ENCODE measurements at regions not wholly inside any gene's neighbourhood (a gene's known extent, or its start where the extent isn't known, plus 50 kb on each side); places are given as distances from the start of the nearest gene placed in this dataset.
"Not testable (repeated sequence)": the region's sequence is repeated elsewhere in the genome, so short reads cannot be mapped to it uniquely, and the experiment has no call there.

DNA sequence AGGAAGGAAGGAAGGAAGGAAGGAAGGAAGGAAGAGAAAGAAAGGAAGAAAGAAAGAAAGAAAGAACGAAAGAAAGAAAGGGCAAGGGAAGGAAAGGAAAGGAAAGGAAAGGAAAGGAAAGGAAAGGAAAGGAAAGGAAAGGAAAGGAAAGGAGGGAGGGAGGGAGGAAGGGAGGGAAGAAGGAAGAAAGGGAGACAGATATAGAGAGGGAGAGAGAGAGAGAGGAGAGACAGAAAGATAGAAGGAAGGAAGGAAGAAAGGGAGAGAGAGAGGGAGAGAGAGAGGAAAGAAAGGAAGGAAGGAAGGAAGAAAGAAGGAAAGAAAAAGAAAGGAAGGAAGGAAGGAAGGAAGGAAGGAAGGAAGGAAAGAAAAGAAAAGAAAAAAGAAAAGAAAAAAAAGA, 79.1 kb upstream of the NCKAP5 start:
- TF ChIP-seq, protein P1, sequence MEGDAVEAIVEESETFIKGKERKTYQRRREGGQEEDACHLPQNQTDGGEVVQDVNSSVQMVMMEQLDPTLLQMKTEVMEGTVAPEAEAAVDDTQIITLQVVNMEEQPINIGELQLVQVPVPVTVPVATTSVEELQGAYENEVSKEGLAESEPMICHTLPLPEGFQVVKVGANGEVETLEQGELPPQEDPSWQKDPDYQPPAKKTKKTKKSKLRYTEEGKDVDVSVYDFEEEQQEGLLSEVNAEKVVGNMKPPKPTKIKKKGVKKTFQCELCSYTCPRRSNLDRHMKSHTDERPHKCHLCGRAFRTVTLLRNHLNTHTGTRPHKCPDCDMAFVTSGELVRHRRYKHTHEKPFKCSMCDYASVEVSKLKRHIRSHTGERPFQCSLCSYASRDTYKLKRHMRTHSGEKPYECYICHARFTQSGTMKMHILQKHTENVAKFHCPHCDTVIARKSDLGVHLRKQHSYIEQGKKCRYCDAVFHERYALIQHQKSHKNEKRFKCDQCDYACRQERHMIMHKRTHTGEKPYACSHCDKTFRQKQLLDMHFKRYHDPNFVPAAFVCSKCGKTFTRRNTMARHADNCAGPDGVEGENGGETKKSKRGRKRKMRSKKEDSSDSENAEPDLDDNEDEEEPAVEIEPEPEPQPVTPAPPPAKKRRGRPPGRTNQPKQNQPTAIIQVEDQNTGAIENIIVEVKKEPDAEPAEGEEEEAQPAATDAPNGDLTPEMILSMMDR (IDR thresholded peaks at IDR 0.05), result not testable (repeated sequence)
- not testable (repeated sequence) for TF ChIP-seq POLR2A (IDR thresholded peaks at IDR 0.05)
